Hepatocyte (in vitro differentiated cells): ENCODE measurements at regions not wholly inside any gene's neighbourhood (a gene's known extent, or its start where the extent isn't known, plus 50 kb on each side); places are given as distances from the start of the nearest gene placed in this dataset.

Experiments used
- DNase-seq: peaks from one replicate; pipeline ENCODE4 v3.0.0-alpha.2; 2016; ENCODE audit warnings: low spot score
- H2AFZ ChIP-seq: fragments of 200-600 bp; sonication (generic); 2 replicates; pipeline ENCODE4 v1.6.0; 2016; ENCODE audit warnings: antibody characterized with exemption, mild to moderate bottlenecking
- H3K27ac ChIP-seq: fragments of 200-600 bp; sonication (generic); 2 replicates; pipeline ENCODE4 v1.5.1; 2016; ENCODE audit warnings: mild to moderate bottlenecking
- H3K27me3 ChIP-seq: fragments of 200-600 bp; sonication (generic); 2 replicates; pipeline ENCODE4 v1.6.1; 2016
- H3K36me3 ChIP-seq: fragments of 200-600 bp; sonication (generic); replicated peaks from 2 replicates; pipeline ENCODE4 v1.5.1; 2016; ENCODE audit warnings: low read depth; ENCODE audit not compliant: insufficient read depth
- H3K4me1 ChIP-seq: fragments of 200-600 bp; sonication (generic); 2 replicates; pipeline ENCODE4 v1.5.1; 2016; ENCODE audit warnings: mild to moderate bottlenecking, moderate library complexity; ENCODE audit not compliant: insufficient read depth
- H3K4me2 ChIP-seq: fragments of 200-600 bp; sonication (generic); 2 replicates; pipeline ENCODE4 v1.6.0; 2016
- H3K4me3 ChIP-seq: fragments of 200-600 bp; sonication (generic); 2 replicates; pipeline ENCODE4 v1.5.1; 2016; ENCODE audit warnings: mild to moderate bottlenecking
- H3K79me2 ChIP-seq: fragments of 200-600 bp; sonication (generic); 2 replicates; pipeline ENCODE4 v1.6.0; 2017; ENCODE audit warnings: mild to moderate bottlenecking
- H3K9me2 ChIP-seq: fragments of 200-600 bp; sonication (generic); replicated peaks from 2 replicates; pipeline ENCODE4 v1.6.0; 2017; ENCODE audit warnings: mild to moderate bottlenecking; ENCODE audit not compliant: insufficient read depth
- H3K9me3 ChIP-seq: fragments of 200-600 bp; sonication (generic); 2 replicates; pipeline ENCODE4 v1.5.1; 2016; ENCODE audit warnings: low read depth, mild to moderate bottlenecking
- H4K20me1 ChIP-seq: fragments of 200-600 bp; sonication (generic); 2 replicates; pipeline ENCODE4 v1.6.0; 2016; ENCODE audit warnings: mild to moderate bottlenecking; ENCODE audit not compliant: insufficient read depth, poor library complexity, severe bottlenecking
- EZH2 ChIP-seq: fragments of 200-600 bp; sonication (generic); IDR thresholded peaks from 2 replicates; pipeline ENCODE4 v1.6.1; 2016; ENCODE audit warnings: antibody characterized with exemption, mild to moderate bottlenecking, borderline replicate concordance
- EZH2phosphoT487 ChIP-seq: fragments of 200-600 bp; sonication (generic); IDR thresholded peaks from one replicate; pipeline ENCODE4 v1.6.1; 2018; ENCODE audit warnings: antibody characterized with exemption, mild to moderate bottlenecking, low read depth, moderate library complexity; ENCODE audit not compliant: unreplicated experiment, severe bottlenecking
- WGBS: methylation state at CpG from one replicate; pipeline ENCODE4 v1.1.6; 2016; ENCODE audit warnings: low lambda C conversion rate; ENCODE audit errors: missing lambda C conversion rate; 5-methylcytosine and 5-hydroxymethylcytosine counted together
- TF ChIP-seq, protein P1 (sequence below): fragments of 200-600 bp; sonication (generic); IDR thresholded peaks from 2 replicates; pipeline ENCODE4 v1.5.1; 2016; ENCODE audit warnings: antibody characterized with exemption, mild to moderate bottlenecking; ENCODE audit not compliant: poor library complexity

DNA sequence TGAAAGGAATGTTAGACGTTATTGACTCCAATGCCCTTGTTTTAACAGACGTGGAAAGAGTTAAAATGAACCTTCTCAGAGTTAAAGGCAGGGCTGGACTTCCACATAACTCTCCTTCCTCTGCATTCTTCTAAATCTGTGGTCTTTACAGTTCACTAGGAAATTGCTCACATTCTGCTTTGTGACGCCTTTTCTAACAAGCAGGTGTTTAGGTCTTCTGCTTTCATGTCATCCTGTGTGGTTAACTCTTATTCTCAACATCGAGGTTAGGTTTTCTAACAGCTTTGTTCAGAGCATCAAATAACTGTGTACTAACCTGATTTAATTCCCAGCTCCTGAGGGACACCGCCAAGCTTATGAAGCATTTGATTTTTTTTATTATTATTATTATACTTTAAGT is 81.3 kb upstream of the NT5E start:
- Histone ChIP-seq H3K4me3 (no peak overlapping the region), H3K36me3 (no peaks in the 10 kb centered on the region), H3K9me2 (no peaks in the 10 kb centered on the region), H3K27ac (no peak overlapping the region), H3K27me3 (no peaks in the 10 kb centered on the region), H4K20me1 (no peaks in the 10 kb centered on the region), H3K79me2 (no peaks in the 10 kb centered on the region), H3K9me3 (no peaks in the 10 kb centered on the region), H2AFZ (no peak overlapping the region), H3K4me2 (no peak overlapping the region), H3K4me1 (no peaks in the 10 kb centered on the region)
- 74% methylated on average over 5 of the region's 5 CpGs for WGBS
- no peak for TF ChIP-seq EZH2phosphoT487
- TF ChIP-seq, protein P1, sequence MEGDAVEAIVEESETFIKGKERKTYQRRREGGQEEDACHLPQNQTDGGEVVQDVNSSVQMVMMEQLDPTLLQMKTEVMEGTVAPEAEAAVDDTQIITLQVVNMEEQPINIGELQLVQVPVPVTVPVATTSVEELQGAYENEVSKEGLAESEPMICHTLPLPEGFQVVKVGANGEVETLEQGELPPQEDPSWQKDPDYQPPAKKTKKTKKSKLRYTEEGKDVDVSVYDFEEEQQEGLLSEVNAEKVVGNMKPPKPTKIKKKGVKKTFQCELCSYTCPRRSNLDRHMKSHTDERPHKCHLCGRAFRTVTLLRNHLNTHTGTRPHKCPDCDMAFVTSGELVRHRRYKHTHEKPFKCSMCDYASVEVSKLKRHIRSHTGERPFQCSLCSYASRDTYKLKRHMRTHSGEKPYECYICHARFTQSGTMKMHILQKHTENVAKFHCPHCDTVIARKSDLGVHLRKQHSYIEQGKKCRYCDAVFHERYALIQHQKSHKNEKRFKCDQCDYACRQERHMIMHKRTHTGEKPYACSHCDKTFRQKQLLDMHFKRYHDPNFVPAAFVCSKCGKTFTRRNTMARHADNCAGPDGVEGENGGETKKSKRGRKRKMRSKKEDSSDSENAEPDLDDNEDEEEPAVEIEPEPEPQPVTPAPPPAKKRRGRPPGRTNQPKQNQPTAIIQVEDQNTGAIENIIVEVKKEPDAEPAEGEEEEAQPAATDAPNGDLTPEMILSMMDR, result no peak
- TF ChIP-seq EZH2, result no peak
- no peak for DNase-seq

- no peak overlapping the region for H2AFZ ChIP-seq
- TF ChIP-seq, protein P1, result no peak
- TF ChIP-seq EZH2phosphoT487 (no peak), EZH2 (no peak)
- peaks cover 8% of the 10 kb centered on the region for H3K4me1 ChIP-seq
- H3K4me3 ChIP-seq, result no peak overlapping the region
- no peaks in the 10 kb centered on the region for H3K9me3 ChIP-seq
- H3K27ac ChIP-seq, result no peak overlapping the region
- no peaks in the 10 kb centered on the region for H3K9me2 ChIP-seq
- H3K36me3 ChIP-seq, result no peaks in the 10 kb centered on the region
- DNase-seq, result peak; percentile 18
- no peaks in the 10 kb centered on the region for H4K20me1 ChIP-seq
- no peaks in the 10 kb centered on the region for H3K79me2 ChIP-seq
- no peak overlapping the region for H3K4me2 ChIP-seq
- no peaks in the 10 kb centered on the region for H3K27me3 ChIP-seq
- WGBS, result 47% methylated on average over 2 of the region's 2 CpGs
Observed at GRCh38 chr6:85364344-85364743, 85.5 kb upstream of the NT5E start.

GRCh38 chr6:85363870-85364269 is 86.0 kb upstream of the NT5E start:
- Histone ChIP-seq H3K4me3 (no peak overlapping the region), H3K4me2 (no peak overlapping the region), H3K27ac (no peak overlapping the region), H4K20me1 (no peaks in the 10 kb centered on the region), H3K9me3 (no peaks in the 10 kb centered on the region), H3K79me2 (no peaks in the 10 kb centered on the region), H3K4me1 (peaks cover 8% of the 10 kb centered on the region), H3K27me3 (no peaks in the 10 kb centered on the region), H3K9me2 (no peaks in the 10 kb centered on the region), H2AFZ (no peak overlapping the region), H3K36me3 (no peaks in the 10 kb centered on the region)
- DNase-seq, result no peak
- TF ChIP-seq EZH2phosphoT487 (no peak), EZH2 (no peak)
- TF ChIP-seq, protein P1, result no peak
- WGBS, result 87% methylated on average over 2 of the region's 2 CpGs
